ES-I3 (cell line): ENCODE measurements at regions not wholly inside any gene's neighbourhood (a gene's known extent, or its start where the extent isn't known, plus 50 kb on each side); places are given as distances from the start of the nearest gene placed in this dataset.
"Not testable (repeated sequence)": the region's sequence is repeated elsewhere in the genome, so short reads cannot be mapped to it uniquely, and the experiment has no call there.

Experiments used
- H3K36me3 ChIP-seq: 2 replicates; pipeline ENCODE4 v1.6.1; 2013; ENCODE audit warnings: mild to moderate bottlenecking, low read length, control low read depth, moderate library complexity; ENCODE audit not compliant: insufficient read depth
- H3K4me1 ChIP-seq: 2 replicates; pipeline ENCODE4 v1.6.1; 2013; ENCODE audit warnings: mild to moderate bottlenecking, control low read depth, low read length; ENCODE audit not compliant: insufficient read depth
- H3K9ac ChIP-seq: 2 replicates; pipeline ENCODE4 v1.6.1; 2013; ENCODE audit warnings: low read depth, mild to moderate bottlenecking, low read length, moderate library complexity
- H3K9me3 ChIP-seq: 2 replicates; pipeline ENCODE4 v1.6.1; 2013; ENCODE audit warnings: mild to moderate bottlenecking, low read length, moderate library complexity; ENCODE audit not compliant: control insufficient read depth, insufficient read depth

DNA sequence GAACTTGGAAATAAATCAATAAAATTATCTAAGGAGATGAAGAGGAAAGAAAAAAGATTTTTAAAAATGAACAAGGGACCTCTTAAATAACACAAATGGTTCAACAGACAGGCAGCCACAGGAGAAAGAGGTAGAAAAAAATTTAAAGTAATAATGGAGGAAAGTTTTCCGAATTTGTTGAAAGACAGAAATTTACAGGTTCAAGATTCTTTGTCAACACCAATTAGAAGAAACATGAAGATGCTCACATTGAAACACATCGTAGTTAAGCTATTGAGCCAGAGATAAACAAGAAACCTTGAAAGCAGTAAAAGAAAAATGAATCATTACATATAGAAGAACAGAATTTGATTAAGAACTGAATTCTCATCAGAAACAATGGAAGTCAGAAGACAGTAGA lies 68.7 kb upstream of the OSMR start:
- no peak overlapping the region for H3K9ac ChIP-seq

GRCh38 chr5:38780316-38780715 lies 65.5 kb upstream of the OSMR start:
- Histone ChIP-seq H3K36me3 (no peaks in the 10 kb centered on the region), H3K9ac (no peak overlapping the region), H3K9me3 (no peaks in the 10 kb centered on the region), H3K4me1 (no peaks in the 10 kb centered on the region)

More for the DNA sequence above, 68.7 kb upstream of the OSMR start:
- Histone ChIP-seq H3K4me1 (no peaks in the 10 kb centered on the region), H3K9me3 (no peaks in the 10 kb centered on the region), H3K36me3 (no peaks in the 10 kb centered on the region)

DNA sequence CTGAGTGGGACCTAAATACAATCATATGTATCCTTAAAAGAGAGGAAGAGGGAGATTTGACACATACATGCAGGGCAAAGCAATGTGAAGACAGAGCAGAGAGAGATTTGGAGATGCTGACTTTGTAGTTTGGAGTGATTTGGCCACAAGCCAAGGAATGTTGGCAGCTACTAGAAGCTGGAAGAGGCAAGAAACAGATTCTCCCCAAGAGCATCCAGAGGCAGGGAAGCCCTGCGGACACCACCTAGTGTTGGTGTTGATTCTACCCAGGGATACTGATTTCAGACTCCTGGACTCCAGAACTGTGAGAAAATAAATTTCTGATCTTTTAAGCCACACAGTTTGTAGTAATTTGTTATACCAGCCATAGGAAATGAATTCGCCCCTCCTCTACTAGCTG lies 64.9 kb upstream of the OSMR start:
- Histone ChIP-seq H3K36me3 (no peaks in the 10 kb centered on the region), H3K4me1 (no peaks in the 10 kb centered on the region), H3K9ac (no peak overlapping the region), H3K9me3 (no peaks in the 10 kb centered on the region)

- H3K4me1 ChIP-seq = no peaks in the 10 kb centered on the region
- no peaks in the 10 kb centered on the region for H3K36me3 ChIP-seq
- no peak overlapping the region for H3K9ac ChIP-seq
- no peaks in the 10 kb centered on the region for H3K9me3 ChIP-seq
Measured at GRCh38 chr5:38782180-38782835, 63.5 kb upstream of the OSMR start.

DNA sequence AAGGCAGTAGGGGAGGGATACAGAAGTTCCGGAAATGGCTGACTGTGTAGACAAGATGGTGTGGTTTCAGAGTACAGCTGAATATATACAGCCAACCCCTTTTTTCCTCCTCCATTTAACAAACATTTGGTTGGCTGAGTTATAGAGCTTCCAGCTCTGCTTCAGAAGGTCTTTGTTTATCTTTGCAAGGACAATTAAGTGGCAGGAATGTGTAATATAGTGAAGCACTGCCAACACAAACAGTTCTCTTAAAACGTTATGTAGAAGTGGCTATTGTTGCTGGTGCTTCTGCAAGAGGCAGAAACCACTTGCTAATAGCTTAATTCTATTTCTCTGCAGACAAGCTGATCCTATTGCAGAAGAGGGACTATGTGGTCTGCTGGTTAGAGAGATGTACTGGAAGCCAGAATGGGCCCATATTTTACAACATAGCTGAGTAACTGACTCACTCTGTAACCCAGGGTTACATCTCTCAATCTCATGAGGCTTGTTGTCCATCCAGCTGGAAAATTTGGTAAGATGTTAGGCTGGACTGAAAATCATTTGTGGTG lies 62.7 kb upstream of the OSMR start:
- H3K9ac ChIP-seq = no peak overlapping the region
- H3K9me3 ChIP-seq = no peaks in the 10 kb centered on the region
- H3K4me1 ChIP-seq = no peaks in the 10 kb centered on the region
- H3K36me3 ChIP-seq = no peaks in the 10 kb centered on the region

DNA sequence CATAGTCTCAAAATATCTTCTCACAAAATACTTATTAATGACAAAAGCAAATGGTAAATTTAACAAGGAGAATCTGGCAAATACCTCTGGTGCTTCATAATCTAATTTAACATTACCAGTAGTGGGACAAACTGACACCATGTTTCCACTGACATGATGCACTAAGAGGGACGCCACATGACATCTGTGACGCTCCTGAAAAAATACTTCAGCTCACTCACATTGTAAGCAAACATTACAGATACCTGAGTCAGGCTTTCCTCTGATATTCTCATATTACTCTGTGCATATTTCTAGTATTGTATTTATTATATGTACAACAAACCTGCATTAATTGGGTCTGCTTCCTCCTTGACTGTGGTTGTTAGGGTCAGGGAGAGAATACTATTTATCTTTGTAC lies 56.7 kb upstream of the OSMR start:
- Histone ChIP-seq H3K9me3 (no peaks in the 10 kb centered on the region), H3K4me1 (no peaks in the 10 kb centered on the region), H3K9ac (no peak overlapping the region)

GRCh38 chr5:38789777-38790176 lies 56.0 kb upstream of the OSMR start:
- no peaks in the 10 kb centered on the region for H3K9me3 ChIP-seq
- H3K4me1 ChIP-seq = no peaks in the 10 kb centered on the region
- no peak overlapping the region for H3K9ac ChIP-seq
- no peaks in the 10 kb centered on the region for H3K36me3 ChIP-seq

More for the DNA sequence above, 56.7 kb upstream of the OSMR start:
- no peaks in the 10 kb centered on the region for H3K36me3 ChIP-seq

DNA sequence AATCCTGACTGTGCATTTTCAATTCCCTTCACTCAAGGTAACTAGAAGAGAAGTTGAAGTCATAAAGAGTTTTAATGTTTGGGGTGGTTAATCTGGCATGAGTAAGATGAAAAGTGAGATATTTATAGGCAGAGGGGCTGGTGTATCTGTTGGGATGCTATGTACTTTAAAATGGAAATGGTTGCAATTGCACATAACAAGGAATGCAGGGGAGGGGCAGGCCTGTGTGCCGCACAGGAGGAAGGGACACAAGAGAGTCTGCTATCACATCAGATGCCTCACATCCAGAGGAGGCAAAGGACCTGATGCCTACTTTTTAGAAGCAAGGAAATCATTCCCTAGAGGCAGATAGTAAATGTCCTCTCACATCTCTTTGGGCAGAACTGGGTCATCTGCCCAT lies 55.5 kb upstream of the OSMR start:
- Histone ChIP-seq H3K9me3 (no peaks in the 10 kb centered on the region), H3K9ac (no peak overlapping the region), H3K36me3 (no peaks in the 10 kb centered on the region), H3K4me1 (no peaks in the 10 kb centered on the region)

GRCh38 chr5:38790891-38791290 lies 54.9 kb upstream of the OSMR start:
- H3K9me3 ChIP-seq = no peaks in the 10 kb centered on the region
- no peak overlapping the region for H3K9ac ChIP-seq
- no peaks in the 10 kb centered on the region for H3K36me3 ChIP-seq
- H3K4me1 ChIP-seq = no peaks in the 10 kb centered on the region

DNA sequence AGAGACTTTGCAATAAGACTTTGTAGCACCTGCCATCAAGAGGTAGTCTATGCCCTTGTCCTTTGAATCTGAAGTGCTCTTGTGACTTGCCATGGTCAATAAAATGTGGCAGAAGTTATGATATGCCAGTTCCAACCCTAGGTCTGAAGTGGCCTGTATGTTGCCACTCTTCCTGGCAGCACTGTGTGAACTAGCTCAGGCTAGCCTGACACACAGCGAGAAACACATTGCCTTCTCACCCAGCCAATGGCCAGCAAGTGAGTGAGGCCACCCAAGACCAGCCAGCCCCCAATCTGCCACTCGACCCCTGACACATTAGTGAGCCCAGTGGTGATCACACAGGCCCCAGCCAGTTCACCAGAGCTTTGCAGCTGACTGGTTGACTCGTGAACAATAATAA lies 52.7 kb upstream of the OSMR start:
- Histone ChIP-seq H3K4me1 (no peaks in the 10 kb centered on the region), H3K9me3 (no peaks in the 10 kb centered on the region), H3K9ac (no peak overlapping the region), H3K36me3 (no peaks in the 10 kb centered on the region)

- H3K9ac ChIP-seq, H3K36me3 ChIP-seq, H3K4me1 ChIP-seq, H3K9me3 ChIP-seq: not testable (repeated sequence)
Measured at GRCh38 chr5:38794037-38794436, 51.8 kb upstream of the OSMR start.

DNA sequence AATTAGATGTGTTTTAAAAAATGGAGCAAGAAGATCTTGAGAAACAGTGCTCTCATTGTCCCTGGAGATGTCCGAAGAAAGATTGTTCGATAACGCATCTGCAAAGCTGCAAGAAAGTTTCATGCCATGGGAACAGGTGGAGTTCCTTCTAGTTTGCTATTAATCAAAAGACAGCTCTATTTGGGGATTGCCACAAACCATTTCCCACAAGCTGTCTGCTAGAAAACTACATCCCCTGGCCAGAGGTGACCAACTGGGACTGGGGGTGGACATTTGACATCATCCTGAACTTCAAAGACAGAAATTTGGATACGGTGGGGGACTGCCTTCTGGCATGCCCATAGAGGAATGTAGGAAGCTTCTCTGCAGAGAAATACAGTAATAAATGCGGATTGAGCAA lies 50.8 kb upstream of the OSMR start:
- no peak overlapping the region for H3K9ac ChIP-seq
- H3K4me1 ChIP-seq = no peaks in the 10 kb centered on the region
- no peaks in the 10 kb centered on the region for H3K9me3 ChIP-seq
- H3K36me3 ChIP-seq = no peaks in the 10 kb centered on the region

DNA sequence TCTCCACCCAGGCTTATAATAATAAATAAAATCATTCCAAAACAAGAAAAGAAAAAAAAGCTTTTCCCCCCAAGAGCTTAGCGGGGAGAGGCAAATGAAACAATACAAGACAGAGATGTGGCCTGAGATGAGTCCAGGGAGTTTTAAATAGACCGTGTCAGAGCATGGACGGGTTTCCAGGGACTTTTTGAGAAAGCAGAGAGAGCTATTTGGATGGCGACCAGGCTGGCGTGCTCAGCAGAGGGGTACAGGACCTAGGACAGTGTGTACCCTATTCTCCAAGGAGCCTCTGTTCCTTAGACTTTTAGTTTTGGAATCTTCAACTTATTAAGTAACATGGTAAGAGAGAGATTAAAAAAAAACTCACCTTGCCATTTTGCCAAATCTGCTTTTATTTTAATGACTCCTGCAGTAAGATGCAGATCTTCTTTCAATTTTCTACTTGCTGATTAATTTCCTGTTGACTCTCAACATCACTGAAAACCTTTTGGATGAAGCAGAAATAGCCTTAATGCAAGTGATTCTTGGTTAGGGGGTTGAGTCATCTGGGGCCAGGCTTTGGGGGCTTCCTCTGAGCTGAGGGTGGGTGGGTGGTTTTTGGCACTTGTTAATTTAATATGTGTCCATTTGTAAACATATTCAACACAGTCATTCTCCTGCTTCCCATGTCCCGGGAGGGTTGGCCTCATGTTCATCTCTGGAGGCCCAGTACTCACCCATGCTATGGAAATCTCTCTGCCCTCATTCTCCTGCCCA lies 49.6 kb upstream of the OSMR start:
- Histone ChIP-seq H3K9ac (no peak overlapping the region), H3K4me1 (no peaks in the 10 kb centered on the region), H3K9me3 (no peaks in the 10 kb centered on the region), H3K36me3 (no peaks in the 10 kb centered on the region)
